ENCODE measurements at regions not wholly inside any gene's neighbourhood (a gene's known extent, or its start where the extent isn't known, plus 50 kb on each side); places are given as distances from the start of the nearest gene placed in this dataset.

DNA sequence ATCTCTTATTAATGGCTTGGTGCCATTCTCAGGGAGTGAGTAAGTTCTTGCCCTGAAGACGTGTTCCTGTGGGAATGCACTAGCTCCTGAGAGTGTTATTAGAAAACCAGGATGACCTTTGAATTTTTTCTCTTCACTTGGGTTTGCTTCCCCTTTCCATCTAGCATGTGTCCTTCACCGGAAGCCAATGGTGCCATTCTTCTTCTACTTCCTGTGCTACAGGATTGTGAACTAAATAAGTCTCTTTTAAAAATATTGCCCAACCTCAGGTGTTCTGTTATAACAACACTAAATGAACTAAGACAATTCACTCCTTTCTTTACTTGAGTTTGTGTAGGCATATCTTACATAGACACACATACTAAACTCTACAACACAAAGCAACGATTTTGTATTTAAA is 447.0 kb downstream of the SOX11 start:
- no peaks in the 10 kb centered on the region for H3K27me3 Mint-ChIP-seq (ENCODE audit: low read depth)
- no peak overlapping the region for H3K27ac ChIP-seq (ENCODE audit: insufficient read length, low read depth, low read length)
- no peak overlapping the region for H4K5ac ChIP-seq (ENCODE audit: insufficient read length, low read depth, low read length)
- no peak overlapping the region for H3K23ac ChIP-seq (ENCODE audit: insufficient read length, low read depth, low read length)
- no peaks in the 10 kb centered on the region for H4K20me1 ChIP-seq (ENCODE audit: control insufficient read depth, insufficient read depth, insufficient read length)
- H3K18ac ChIP-seq (ENCODE audit: insufficient read length, low read depth, low read length) = no peak overlapping the region
- H4K91ac ChIP-seq (ENCODE audit: insufficient read length, low read depth, low read length) = no peak overlapping the region
- no peaks in the 10 kb centered on the region for H3K27me3 ChIP-seq (ENCODE audit: insufficient read depth, low read length)
- H3K23me2 ChIP-seq (ENCODE audit: insufficient read length, low read depth, low read length, poor library complexity, severe bottlenecking) = no peaks in the 10 kb centered on the region
- H2AK5ac ChIP-seq (ENCODE audit: insufficient read length, low read length) = no peak overlapping the region
- no peak overlapping the region for H3K9ac ChIP-seq (ENCODE audit: extremely low read depth, insufficient read length, low read length)
- H3K79me2 ChIP-seq (ENCODE audit: insufficient read depth, low read length) = no peaks in the 10 kb centered on the region
- no peak overlapping the region for H2BK15ac ChIP-seq (ENCODE audit: low read depth, low read length)
- H2BK5ac ChIP-seq (ENCODE audit: insufficient read length, low read length) = no peak overlapping the region
- no peaks in the 10 kb centered on the region for H3K79me1 ChIP-seq (ENCODE audit: insufficient read depth, low read depth, low read length, poor library complexity, severe bottlenecking)
- H2BK12ac ChIP-seq (ENCODE audit: insufficient read length, low read depth, low read length) = no peak overlapping the region
- no peak overlapping the region for H3K4ac ChIP-seq (ENCODE audit: low read depth, low read length)
- no CpG with 5 or more reads among the region's 3 CpGs for WGBS (ENCODE audit: extremely low coverage, insufficient read length, low lambda C conversion rate)
- no peak overlapping the region for H2AFZ ChIP-seq (ENCODE audit: low read length)
- H3K27ac Mint-ChIP-seq = no peak overlapping the region
- no peaks in the 10 kb centered on the region for H3K9me3 ChIP-seq (ENCODE audit: control insufficient read depth, low read depth, low read length)
- H2BK20ac ChIP-seq (ENCODE audit: low read depth, low read length, poor library complexity, severe bottlenecking) = no peak overlapping the region
- H4K8ac ChIP-seq (replicated peaks; ENCODE audit: insufficient read length, low read depth, low read length) = no peak overlapping the region
- no peak overlapping the region for H3K4me3 Mint-ChIP-seq
- peaks cover 3 to 15% (median 4%) of the 10 kb centered on the region in 3 experiments for H3K36me3 Mint-ChIP-seq (ENCODE audit: insufficient read depth in 1 of 3, low read depth in 3 of 3)
- H3K14ac ChIP-seq (ENCODE audit: insufficient read depth, low read length) = no peak overlapping the region
- H3T11ph ChIP-seq (ENCODE audit: low read length) = no peak overlapping the region
- H3K56ac ChIP-seq (ENCODE audit: insufficient read length, low read depth, low read length) = no peak overlapping the region
- TF ChIP-seq, protein P1, sequence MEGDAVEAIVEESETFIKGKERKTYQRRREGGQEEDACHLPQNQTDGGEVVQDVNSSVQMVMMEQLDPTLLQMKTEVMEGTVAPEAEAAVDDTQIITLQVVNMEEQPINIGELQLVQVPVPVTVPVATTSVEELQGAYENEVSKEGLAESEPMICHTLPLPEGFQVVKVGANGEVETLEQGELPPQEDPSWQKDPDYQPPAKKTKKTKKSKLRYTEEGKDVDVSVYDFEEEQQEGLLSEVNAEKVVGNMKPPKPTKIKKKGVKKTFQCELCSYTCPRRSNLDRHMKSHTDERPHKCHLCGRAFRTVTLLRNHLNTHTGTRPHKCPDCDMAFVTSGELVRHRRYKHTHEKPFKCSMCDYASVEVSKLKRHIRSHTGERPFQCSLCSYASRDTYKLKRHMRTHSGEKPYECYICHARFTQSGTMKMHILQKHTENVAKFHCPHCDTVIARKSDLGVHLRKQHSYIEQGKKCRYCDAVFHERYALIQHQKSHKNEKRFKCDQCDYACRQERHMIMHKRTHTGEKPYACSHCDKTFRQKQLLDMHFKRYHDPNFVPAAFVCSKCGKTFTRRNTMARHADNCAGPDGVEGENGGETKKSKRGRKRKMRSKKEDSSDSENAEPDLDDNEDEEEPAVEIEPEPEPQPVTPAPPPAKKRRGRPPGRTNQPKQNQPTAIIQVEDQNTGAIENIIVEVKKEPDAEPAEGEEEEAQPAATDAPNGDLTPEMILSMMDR (conservative IDR thresholded peaks at IDR 0.05) = no peak
- peaks cover 15 to 17% of the 10 kb centered on the region in 2 experiments for H3K9me3 Mint-ChIP-seq
- H2BK120ac ChIP-seq (ENCODE audit: low read depth, low read length, poor library complexity, severe bottlenecking) = no peak overlapping the region
- DNase-seq = no peak
- H3K4me1 ChIP-seq (ENCODE audit: insufficient read depth, low read length) = no peaks in the 10 kb centered on the region
- no peak overlapping the region for H3K4me2 ChIP-seq (ENCODE audit: insufficient read depth, insufficient read length, low read length)
- no peaks in the 10 kb centered on the region for H3K4me1 Mint-ChIP-seq

All from H9 (cell line).